Fibroblast of upper back skin (primary cell): ENCODE measurements at regions not wholly inside any gene's neighbourhood (a gene's known extent, or its start where the extent isn't known, plus 50 kb on each side); places are given as distances from the start of the nearest gene placed in this dataset.

Source experiments
- DNase-seq: peaks from one replicate; pipeline ENCODE4 v3.0.0-alpha.2; 2013

DNA sequence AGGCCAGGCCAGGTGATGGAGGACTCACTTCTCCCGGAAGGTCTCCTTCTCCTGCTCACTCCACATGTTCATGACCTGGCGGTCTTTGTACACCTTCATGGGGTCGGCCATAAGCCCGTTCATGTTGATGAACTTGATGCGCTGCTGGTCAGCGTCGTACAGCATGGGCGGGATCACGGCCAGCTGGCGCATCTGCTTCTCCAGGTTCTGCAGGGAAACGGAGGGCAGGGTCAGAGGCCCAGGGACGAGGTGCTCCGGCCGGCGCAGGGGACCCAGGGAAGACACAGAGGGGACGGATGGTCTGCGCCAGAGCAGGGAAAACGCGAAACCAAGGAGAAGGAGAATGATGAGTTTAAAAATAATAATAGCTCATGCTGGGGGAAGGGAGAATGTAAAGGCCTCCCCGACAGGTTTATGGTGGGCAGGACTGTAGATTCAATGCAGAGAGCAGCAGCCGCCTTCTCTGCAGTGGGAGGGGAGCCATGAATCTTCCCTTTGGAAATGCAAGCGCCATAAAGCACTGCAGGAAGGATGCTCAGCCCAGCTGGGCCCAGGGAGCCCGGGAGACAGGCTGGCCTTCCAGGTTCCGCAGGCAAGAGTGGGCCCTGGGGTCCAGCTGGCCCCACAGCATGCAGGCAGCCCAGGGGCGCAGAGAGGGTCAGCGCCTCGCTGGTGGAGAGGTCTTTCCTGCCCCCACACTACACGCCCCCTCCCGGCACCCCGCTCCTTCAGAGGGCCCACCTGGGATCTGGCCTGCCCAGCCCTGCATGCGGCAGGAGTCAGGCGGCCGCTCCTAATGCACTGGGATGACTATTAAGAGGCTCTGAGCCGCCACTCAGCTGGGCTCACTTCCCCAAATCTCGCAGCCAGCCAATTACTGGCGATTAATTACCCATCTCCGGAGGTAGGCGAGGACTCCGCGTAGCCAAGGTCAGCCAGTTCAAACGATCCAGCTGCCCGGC is 132.0 kb downstream of the RFLNA start:
- no peak for DNase-seq

- no peak for DNase-seq
Observed at GRCh38 chr12:124425667-124426066, 130.8 kb downstream of the RFLNA start.

- no peak for DNase-seq
Observed at GRCh38 chr12:124424516-124424905, 129.6 kb downstream of the RFLNA start.

GRCh38 chr12:124423761-124424515 is 129.0 kb downstream of the RFLNA start:
- no peak for DNase-seq

GRCh38 chr12:124422570-124423523 is 128.0 kb downstream of the RFLNA start:
- DNase-seq: peak; percentile 92

DNA sequence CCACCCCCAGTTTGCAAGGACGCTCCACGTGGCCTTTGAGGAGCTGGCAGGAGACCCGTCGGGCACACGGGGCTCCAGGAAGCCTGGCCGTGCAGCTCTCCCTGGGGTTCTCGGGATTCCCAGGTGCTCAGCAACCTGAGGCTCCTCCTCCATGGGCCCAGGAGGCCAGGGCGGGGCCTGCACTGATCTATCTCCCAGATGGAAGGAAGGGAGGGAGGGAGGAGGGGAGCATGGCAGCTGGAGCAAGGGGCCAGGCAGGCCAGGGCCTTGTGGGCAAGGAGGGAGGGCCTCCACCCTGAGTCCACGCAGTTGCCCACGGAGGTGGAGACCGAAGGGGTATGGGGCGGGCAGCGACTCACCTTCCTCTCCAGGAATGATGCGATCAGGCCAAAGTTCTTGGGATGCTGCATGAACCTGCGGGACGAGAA is 127.3 kb downstream of the RFLNA start:
- DNase-seq: no peak

DNA sequence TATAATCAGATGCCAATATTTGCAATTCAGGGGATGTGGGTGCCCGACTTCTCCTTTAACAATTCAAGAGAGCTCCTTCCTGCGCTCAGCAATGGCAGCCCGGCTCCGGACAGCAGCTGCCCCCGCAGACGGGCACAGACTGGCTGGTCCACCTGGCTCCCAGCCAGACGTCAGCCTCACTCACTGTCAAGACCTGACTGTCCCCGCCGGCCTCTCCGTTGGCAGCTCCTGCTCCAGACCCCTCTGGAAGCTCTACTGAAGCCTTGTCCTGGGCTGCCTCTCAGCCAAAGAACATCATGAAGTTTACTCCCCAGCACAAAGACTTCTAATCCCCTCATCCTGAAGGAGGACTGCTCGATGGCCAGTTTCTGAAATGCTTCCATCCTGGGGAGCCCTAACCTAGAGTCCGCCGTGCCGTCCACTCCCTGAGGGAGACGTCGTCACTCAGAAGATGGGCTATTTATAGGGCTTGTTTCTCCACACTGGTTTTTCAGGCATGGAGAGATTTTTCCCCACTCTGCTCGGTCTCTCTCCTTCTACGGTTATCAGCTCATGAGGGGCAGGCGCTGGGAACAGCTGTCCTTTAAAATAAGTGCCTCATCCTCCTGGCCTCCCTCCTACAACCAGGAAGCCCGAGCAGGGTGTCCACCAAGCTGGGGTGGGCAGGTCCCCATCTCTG is 126.2 kb downstream of the RFLNA start:
- no peak for DNase-seq

GRCh38 chr12:124420041-124420995 is 125.4 kb downstream of the RFLNA start:
- DNase-seq: no peak

DNA sequence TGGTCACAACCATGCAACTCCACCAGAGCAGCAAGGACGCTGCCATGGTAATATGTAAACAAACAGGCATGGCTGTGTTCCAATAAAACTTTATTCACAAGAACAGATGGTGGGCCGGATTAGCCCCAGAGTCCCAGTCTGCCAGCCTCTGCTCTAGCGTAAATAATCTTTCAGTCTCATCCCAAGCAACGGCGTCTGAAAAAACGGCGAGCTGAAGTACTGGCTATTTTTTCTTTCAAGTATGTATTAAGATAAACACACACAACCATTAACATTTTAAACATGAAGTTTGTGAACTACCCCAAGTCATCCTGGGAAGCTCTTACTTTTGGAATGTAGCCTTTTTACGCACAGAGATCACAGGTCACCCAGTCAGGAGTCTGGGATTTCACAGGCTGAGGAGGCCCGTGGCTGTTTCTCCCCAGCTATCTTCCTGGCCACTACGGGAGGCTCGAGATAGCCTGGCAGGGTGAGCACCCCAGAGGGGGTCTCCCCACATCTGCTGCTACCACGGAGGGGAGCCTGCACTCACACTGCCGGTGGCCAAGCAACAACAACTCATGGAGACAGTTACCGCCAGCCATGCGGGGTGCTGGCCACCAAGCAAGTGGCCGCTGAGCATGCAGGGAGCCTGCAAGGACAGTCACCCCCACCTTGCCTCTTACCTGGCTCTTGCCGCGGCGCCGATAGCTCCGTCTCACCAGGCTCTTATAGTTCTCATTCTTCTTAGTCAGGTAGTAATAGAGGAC is 124.6 kb downstream of the RFLNA start:
- DNase-seq: no peak

- DNase-seq: no peak
Observed at GRCh38 chr12:124418791-124419190, 123.9 kb downstream of the RFLNA start.

DNA sequence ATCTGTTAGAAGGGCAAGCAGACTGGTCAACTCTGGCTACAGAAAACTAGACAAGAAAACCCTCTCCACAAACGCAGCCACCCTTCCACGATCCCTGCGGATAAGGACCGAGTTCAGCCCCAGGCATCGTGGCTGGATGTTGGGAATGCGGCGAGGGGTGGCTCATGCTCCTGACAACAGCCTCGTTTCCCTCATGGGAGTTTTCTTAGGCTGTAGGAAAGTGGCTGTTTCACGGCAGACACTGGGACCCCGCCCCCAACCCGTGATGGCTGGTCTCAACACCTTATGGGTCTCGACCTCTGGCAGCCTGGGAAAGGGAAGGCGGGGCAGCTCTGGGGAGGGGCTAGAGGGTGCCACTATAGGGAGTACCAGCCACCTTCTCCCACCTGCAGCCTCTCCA is 123.3 kb downstream of the RFLNA start:
- no peak for DNase-seq

- no peak for DNase-seq
Observed at GRCh38 chr12:124416516-124417395, 121.9 kb downstream of the RFLNA start.

DNA sequence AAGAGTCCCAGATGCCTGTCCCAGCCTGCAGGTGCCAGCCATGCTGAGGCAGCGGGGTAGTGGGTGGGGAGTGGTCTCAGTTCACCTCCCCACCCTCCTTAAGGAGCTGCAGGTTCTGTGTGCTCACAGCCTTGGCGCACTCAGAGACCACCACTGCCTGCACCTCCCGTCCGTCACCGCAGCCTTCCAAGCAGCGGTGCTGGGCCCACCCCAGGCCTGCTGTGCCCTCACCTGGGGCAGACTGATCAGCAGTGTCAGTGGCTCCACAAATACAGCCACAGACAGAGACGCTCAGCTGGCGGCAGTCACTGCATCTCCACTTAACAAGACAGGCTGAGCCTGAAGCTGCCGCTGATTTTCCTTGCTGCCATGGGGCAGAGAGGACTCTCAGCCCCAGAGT is 120.2 kb downstream of the RFLNA start:
- DNase-seq: no peak

DNA sequence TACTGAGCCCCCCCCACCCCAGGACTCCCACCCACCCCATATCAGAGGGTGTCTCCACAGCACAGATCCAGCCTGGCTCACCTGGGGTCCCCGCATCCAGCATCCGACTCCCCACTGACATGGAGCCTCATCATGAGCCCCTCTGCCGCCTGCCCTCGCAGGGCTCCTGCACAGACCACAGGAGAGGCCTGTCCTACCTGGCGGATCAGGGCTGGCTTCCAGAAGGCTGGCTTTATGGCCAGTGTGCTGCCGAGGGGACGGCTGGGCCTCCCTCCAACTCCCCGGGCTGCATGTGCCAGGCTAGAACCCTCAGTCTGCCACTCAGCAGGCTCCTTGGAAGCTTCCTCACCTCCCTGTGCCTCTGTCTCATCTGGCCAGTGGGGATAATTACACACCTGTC is 119.0 kb downstream of the RFLNA start:
- DNase-seq: no peak

DNA sequence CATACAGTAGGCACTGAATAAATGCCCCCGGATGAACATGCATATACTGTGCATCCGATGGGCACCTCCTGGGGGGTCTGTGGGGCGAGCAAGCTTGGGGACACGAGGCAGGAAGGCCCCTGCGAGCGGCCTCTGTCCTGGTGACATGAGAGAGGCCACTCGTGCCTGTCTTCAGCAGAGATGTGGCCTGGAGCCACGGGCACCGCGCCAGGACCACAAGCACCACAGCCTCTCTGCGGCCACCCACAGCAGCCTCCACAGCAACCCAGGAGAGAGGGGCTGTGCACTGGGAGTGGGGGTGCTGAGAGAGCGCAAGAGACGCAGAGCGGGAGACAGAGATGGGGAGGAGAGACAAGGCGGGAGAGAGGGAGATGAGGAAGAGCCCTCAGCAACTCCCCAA is 118.5 kb downstream of the RFLNA start:
- no peak for DNase-seq

DNA sequence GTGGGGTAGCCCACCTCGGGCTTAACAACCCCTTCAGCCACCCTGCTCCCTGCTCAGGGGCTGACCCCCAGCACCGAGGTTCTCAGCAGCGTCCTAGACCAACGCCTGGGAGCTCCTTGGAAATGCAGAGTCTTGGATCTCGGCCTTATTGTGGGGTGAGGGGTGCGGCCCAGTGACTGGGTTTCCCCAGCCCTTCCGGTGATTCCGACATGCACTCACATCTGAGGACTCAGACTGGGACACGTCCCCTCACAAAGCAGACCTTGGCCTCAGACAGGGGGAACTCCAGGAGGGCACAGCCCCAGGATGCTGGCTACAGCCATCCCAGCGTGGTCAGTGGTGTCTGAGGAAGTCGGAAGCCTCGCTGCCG is 117.7 kb downstream of the RFLNA start:
- no peak for DNase-seq

- DNase-seq: no peak
Observed at GRCh38 chr12:124411953-124412645, 117.2 kb downstream of the RFLNA start.

GRCh38 chr12:124411281-124411878 is 116.5 kb downstream of the RFLNA start:
- DNase-seq: peak; percentile 95
